GM10266 (cell line): ENCODE measurements at regions not wholly inside any gene's neighbourhood (a gene's known extent, or its start where the extent isn't known, plus 50 kb on each side); places are given as distances from the start of the nearest gene placed in this dataset.

Experiments
- DNase-seq: peaks from one replicate; pipeline ENCODE4 v3.0.0; 2012; ENCODE audit errors: extremely low spot score
- CTCF ChIP-seq: IDR thresholded peaks from 2 replicates; pipeline ENCODE4 v1.5.1; 2012; ENCODE audit warnings: mild to moderate bottlenecking, low read depth; ENCODE audit not compliant: control insufficient read depth, insufficient read depth; ENCODE audit errors: missing control alignments

- TF ChIP-seq CTCF, result no peak
- DNase-seq, result no peak
Measured at GRCh38 chr5:124253203-124253810, 493.1 kb downstream of the ZNF608 start.

GRCh38 chr5:124252747-124253146 is 493.7 kb downstream of the ZNF608 start:
- no peak for TF ChIP-seq CTCF
- no peak for DNase-seq

GRCh38 chr5:124252191-124252638 is 494.2 kb downstream of the ZNF608 start:
- no peak for TF ChIP-seq CTCF
- no peak for DNase-seq

- no peak for DNase-seq
Measured at GRCh38 chr5:124245276-124245675, 501.2 kb downstream of the ZNF608 start.

GRCh38 chr5:124240732-124241131 is 505.7 kb downstream of the ZNF608 start:
- no peak for DNase-seq
- TF ChIP-seq CTCF, result no peak

More at GRCh38 chr5:124245276-124245675, 501.2 kb downstream of the ZNF608 start:
- no peak for TF ChIP-seq CTCF

- no peak for DNase-seq
- TF ChIP-seq CTCF, result no peak
Measured at GRCh38 chr5:124239572-124239971, 506.9 kb downstream of the ZNF608 start.

- TF ChIP-seq CTCF, result no peak
- no peak for DNase-seq
Measured at GRCh38 chr5:124238350-124238749, 508.1 kb downstream of the ZNF608 start.
